OCI-LY3 (cell line): ENCODE measurements at regions not wholly inside any gene's neighbourhood (a gene's known extent, or its start where the extent isn't known, plus 50 kb on each side); places are given as distances from the start of the nearest gene placed in this dataset.

Source experiments
- H2AFZ ChIP-seq: fragments of 200-600, 300-600 bp; shearing (Covaris generic); 2 replicates; pipeline ENCODE4 v1.6.0; 2014; ENCODE audit warnings: antibody characterized with exemption, low read depth, low read length
- H3K27ac ChIP-seq: fragments of 200-600, 300-600 bp; sonication (generic); 2 replicates; pipeline ENCODE4 v1.5.1; 2014; ENCODE audit warnings: mild to moderate bottlenecking, low read length, moderate library complexity, mixed read lengths
- H3K27me3 ChIP-seq: fragments of 200-600, 300-600 bp; sonication (generic); 2 replicates; pipeline ENCODE4 v1.6.1; 2014; ENCODE audit warnings: low read depth, low read length, mixed read lengths
- H3K36me3 ChIP-seq: fragments of 200-600, 300-600 bp; sonication (generic); replicated peaks from 2 replicates; pipeline ENCODE3; 2014; ENCODE audit warnings: low read depth, low read length, mixed read lengths
- H3K4me1 ChIP-seq: fragments of 300-600, 200-600 bp; sonication (generic); 2 replicates; pipeline ENCODE4 v1.6.1; 2014; ENCODE audit warnings: low read length, mixed read lengths
- H3K4me2 ChIP-seq: fragments of 200-600, 300-600 bp; sonication (generic); 2 replicates; pipeline ENCODE4 v1.6.1; 2014; ENCODE audit warnings: low read length, mixed read lengths
- H3K4me3 ChIP-seq: fragments of 300-600, 200-600 bp; sonication (generic); 2 replicates; pipeline ENCODE4 v1.5.1; 2014; ENCODE audit warnings: antibody characterized with exemption, mild to moderate bottlenecking, low read length, moderate library complexity
- H3K79me2 ChIP-seq: fragments of 300-600, 200-600 bp; shearing (Covaris generic); 2 replicates; pipeline ENCODE4 v1.6.1; 2014; ENCODE audit warnings: mild to moderate bottlenecking, low read length, mixed read lengths
- H3K9ac ChIP-seq: fragments of 300-600, 200-600 bp; shearing (Covaris generic); 2 replicates; pipeline ENCODE4 v1.6.0; 2014; ENCODE audit warnings: mild to moderate bottlenecking, low read length, moderate library complexity
- H3K9me3 ChIP-seq: fragments of 200-600, 300-600 bp; shearing (Covaris generic); 2 replicates; pipeline ENCODE4 v1.6.1; 2014; ENCODE audit warnings: low read length, mixed read lengths; ENCODE audit not compliant: insufficient read depth
- H4K20me1 ChIP-seq: fragments of 200-600, 300-600 bp; sonication (generic); 2 replicates; pipeline ENCODE4 v1.6.1; 2016; ENCODE audit warnings: low read length, mixed read lengths; ENCODE audit not compliant: insufficient read depth
- CTCF ChIP-seq: fragments of 200-600, 300-600 bp; sonication (generic); IDR thresholded peaks from 2 replicates; pipeline ENCODE4 v1.5.1; 2014; ENCODE audit warnings: antibody characterized with exemption, low read length, low read depth
- EZH2phosphoT487 ChIP-seq: fragments of 200-600 bp; shearing (Covaris generic); IDR thresholded peaks from 2 replicates; pipeline ENCODE4 v1.6.1; 2018; ENCODE audit warnings: antibody characterized with exemption, mixed run types, low read depth

GRCh38 chr10:32159264-32159663 is 103.0 kb upstream of the KIF5B start:
- Histone ChIP-seq H3K9ac (no peak overlapping the region), H3K4me3 (no peak overlapping the region), H3K9me3 (no peaks in the 10 kb centered on the region), H3K27me3 (no peaks in the 10 kb centered on the region), H3K79me2 (no peaks in the 10 kb centered on the region), H2AFZ (no peak overlapping the region), H3K36me3 (no peaks in the 10 kb centered on the region), H3K4me2 (no peak overlapping the region), H3K27ac (no peak overlapping the region), H4K20me1 (no peaks in the 10 kb centered on the region), H3K4me1 (no peaks in the 10 kb centered on the region)
- no peak for TF ChIP-seq CTCF
- no peak for TF ChIP-seq EZH2phosphoT487

- Histone ChIP-seq H3K4me2 (no peak overlapping the region), H3K27me3 (no peaks in the 10 kb centered on the region), H2AFZ (no peak overlapping the region), H3K27ac (no peak overlapping the region), H3K9ac (no peak overlapping the region), H3K36me3 (no peaks in the 10 kb centered on the region), H4K20me1 (no peaks in the 10 kb centered on the region), H3K4me3 (no peak overlapping the region), H3K4me1 (no peaks in the 10 kb centered on the region), H3K79me2 (no peaks in the 10 kb centered on the region), H3K9me3 (no peaks in the 10 kb centered on the region)
- TF ChIP-seq EZH2phosphoT487 (no peak), CTCF (no peak)
Measured at GRCh38 chr10:32156031-32156495, 99.8 kb upstream of the KIF5B start.

GRCh38 chr10:32155075-32155516 is 98.9 kb upstream of the KIF5B start:
- Histone ChIP-seq H2AFZ (no peak overlapping the region), H3K79me2 (no peaks in the 10 kb centered on the region), H3K9me3 (no peaks in the 10 kb centered on the region), H3K4me3 (no peak overlapping the region), H3K36me3 (no peaks in the 10 kb centered on the region), H3K27ac (no peak overlapping the region), H3K4me2 (no peak overlapping the region), H4K20me1 (no peaks in the 10 kb centered on the region), H3K27me3 (no peaks in the 10 kb centered on the region), H3K9ac (no peak overlapping the region), H3K4me1 (no peaks in the 10 kb centered on the region)
- TF ChIP-seq EZH2phosphoT487 (no peak), CTCF (no peak)

GRCh38 chr10:32153931-32154330 is 97.7 kb upstream of the KIF5B start:
- Histone ChIP-seq H3K4me1 (peaks cover 10% of the 10 kb centered on the region), H4K20me1 (no peaks in the 10 kb centered on the region)

More at GRCh38 chr10:32153931-32154330, 97.7 kb upstream of the KIF5B start:
- H3K79me2 ChIP-seq: no peaks in the 10 kb centered on the region
- H3K27me3 ChIP-seq: no peaks in the 10 kb centered on the region
- H2AFZ ChIP-seq: no peak overlapping the region
- TF ChIP-seq CTCF: no peak
- TF ChIP-seq EZH2phosphoT487: no peak
- no peaks in the 10 kb centered on the region for H3K9me3 ChIP-seq
- no peaks in the 10 kb centered on the region for H3K36me3 ChIP-seq
- H3K4me3 ChIP-seq: no peak overlapping the region
- H3K9ac ChIP-seq: no peak overlapping the region
- no peak overlapping the region for H3K27ac ChIP-seq
- H3K4me2 ChIP-seq: no peak overlapping the region
